Vagina (tissue), 2 donors: ENCODE measurements at regions not wholly inside any gene's neighbourhood (a gene's known extent, or its start where the extent isn't known, plus 50 kb on each side); places are given as distances from the start of the nearest gene placed in this dataset.

Experiments used
- CTCF ChIP-seq, 3 experiments: fragments of 450-650 bp in 2 of 3; fragments of 200-600 bp in 1 of 3; sonication (generic) in 1 of 3; IDR thresholded peaks; one replicate each; pipeline ENCODE4 v1.5.1; 2017 to 2019; ENCODE audit warnings: antibody characterized with exemption in 3 of 3, mild to moderate bottlenecking in 2 of 3, moderate library complexity in 2 of 3
- POLR2AphosphoS5 ChIP-seq, 2 donors: sonication (generic); formaldehyde crosslinking; IDR thresholded peaks; one replicate each; pipeline ENCODE4 v1.9.0; 2017; ENCODE audit warnings: antibody characterized with exemption in 2 of 2, mild to moderate bottlenecking in 2 of 2, low read depth in 1 of 2; ENCODE audit not compliant: insufficient read depth in 1 of 2

- TF ChIP-seq CTCF (IDR thresholded peaks at IDR 0.05) = no peak
- no peak for TF ChIP-seq POLR2AphosphoS5 (IDR thresholded peaks at IDR 0.05; ENCODE audit: insufficient read depth in 1 of 2, low read depth in 1 of 2)
Observed at GRCh38 chr12:98156697-98157096, 358.7 kb upstream of the TMPO start.
